ENCODE measurements at regions not wholly inside any gene's neighbourhood (a gene's known extent, or its start where the extent isn't known, plus 50 kb on each side); places are given as distances from the start of the nearest gene placed in this dataset.

- ChIA-PET CTCF (no interaction called here), POLR2A (ENCODE audit: low non-redundant PET) (no interaction called here)
- no peak for TF ChIP-seq CTCF (conservative IDR thresholded peaks at IDR 0.05; ENCODE audit: low read depth, low read length)
- TF ChIP-seq EZH2 (IDR thresholded peaks at IDR 0.05; ENCODE audit: borderline replicate concordance, low read depth, low read length, poor library complexity, severe bottlenecking): no peak
- Histone ChIP-seq H3K4me1 (ENCODE audit: insufficient read depth, low read length, poor library complexity, severe bottlenecking) (no peaks in the 10 kb centered on the region), H3K4me3 (ENCODE audit: low read depth, low read length, poor library complexity, severe bottlenecking) (no peak overlapping the region), H3K27ac (ENCODE audit: low read depth, low read length, poor library complexity, severe bottlenecking) (no peak overlapping the region), H3K9me3 (ENCODE audit: low read depth, low read length, poor library complexity, severe bottlenecking) (no peaks in the 10 kb centered on the region), H3K27me3 (replicated peaks; ENCODE audit: insufficient read depth, low read depth, low read length, poor library complexity) (peaks cover 25% of the 10 kb centered on the region), H3K36me3 (ENCODE audit: insufficient read depth, low read length, poor library complexity, severe bottlenecking) (no peaks in the 10 kb centered on the region)
- intact Hi-C loops (cut with micrococcal nuclease; ENCODE audit: unreplicated experiment): no loop called here
- no peak for DNase-seq (ENCODE audit: low spot score)
- BruUV-seq (replicated peaks): no TSS peak
Measured at GRCh38 chr2:129175051-129175450, 804.4 kb upstream of the RAB6C start.

- Histone ChIP-seq H3K4me1 (ENCODE audit: insufficient read depth, low read length, poor library complexity, severe bottlenecking) (no peaks in the 10 kb centered on the region), H3K27me3 (replicated peaks; ENCODE audit: insufficient read depth, low read depth, low read length, poor library complexity) (peaks cover 25% of the 10 kb centered on the region), H3K27ac (ENCODE audit: low read depth, low read length, poor library complexity, severe bottlenecking) (no peak overlapping the region), H3K4me3 (ENCODE audit: low read depth, low read length, poor library complexity, severe bottlenecking) (no peak overlapping the region), H3K36me3 (ENCODE audit: insufficient read depth, low read length, poor library complexity, severe bottlenecking) (no peaks in the 10 kb centered on the region), H3K9me3 (ENCODE audit: low read depth, low read length, poor library complexity, severe bottlenecking) (no peaks in the 10 kb centered on the region)
- CTCF ChIA-PET: no interaction called here
- intact Hi-C loops (cut with micrococcal nuclease; ENCODE audit: unreplicated experiment): no loop called here
- POLR2A ChIA-PET (ENCODE audit: low non-redundant PET): no interaction called here
- TF ChIP-seq EZH2 (IDR thresholded peaks at IDR 0.05; ENCODE audit: borderline replicate concordance, low read depth, low read length, poor library complexity, severe bottlenecking): no peak
- no peak for TF ChIP-seq CTCF (conservative IDR thresholded peaks at IDR 0.05; ENCODE audit: low read depth, low read length)
- DNase-seq (ENCODE audit: low spot score): no peak
- no TSS peak for BruUV-seq (replicated peaks)
Measured at GRCh38 chr2:129176375-129176774, 803.1 kb upstream of the RAB6C start.

- no TSS peak for BruUV-seq (replicated peaks)
- Histone ChIP-seq H3K27ac (ENCODE audit: low read depth, low read length, poor library complexity, severe bottlenecking) (no peak overlapping the region), H3K9me3 (ENCODE audit: low read depth, low read length, poor library complexity, severe bottlenecking) (no peaks in the 10 kb centered on the region), H3K27me3 (replicated peaks; ENCODE audit: insufficient read depth, low read depth, low read length, poor library complexity) (peaks cover 22% of the 10 kb centered on the region), H3K4me1 (ENCODE audit: insufficient read depth, low read length, poor library complexity, severe bottlenecking) (no peaks in the 10 kb centered on the region), H3K4me3 (ENCODE audit: low read depth, low read length, poor library complexity, severe bottlenecking) (no peak overlapping the region), H3K36me3 (ENCODE audit: insufficient read depth, low read length, poor library complexity, severe bottlenecking) (no peaks in the 10 kb centered on the region)
- DNase-seq (ENCODE audit: low spot score): no peak
- ChIA-PET CTCF (no interaction called here), POLR2A (ENCODE audit: low non-redundant PET) (no interaction called here)
- intact Hi-C loops (cut with micrococcal nuclease; ENCODE audit: unreplicated experiment): no loop called here
- TF ChIP-seq CTCF (conservative IDR thresholded peaks at IDR 0.05; ENCODE audit: low read depth, low read length): no peak
- no peak for TF ChIP-seq EZH2 (IDR thresholded peaks at IDR 0.05; ENCODE audit: borderline replicate concordance, low read depth, low read length, poor library complexity, severe bottlenecking)
Measured at GRCh38 chr2:129178356-129178755, 801.1 kb upstream of the RAB6C start.

All from A673 (cell line).